H1 (cell line): ENCODE measurements at regions not wholly inside any gene's neighbourhood (a gene's known extent, or its start where the extent isn't known, plus 50 kb on each side); places are given as distances from the start of the nearest gene placed in this dataset.

Source experiments
- EP300 ChIP-seq, 2 experiments: IDR thresholded peaks; 1 replicate in 1 of 2; 2 replicates in 1 of 2; pipeline ENCODE4 v1.6.1; 2011 to 2012; ENCODE audit warnings: low read depth in 2 of 2, low read length in 2 of 2, mild to moderate bottlenecking in 2 of 2, borderline replicate concordance in 1 of 2, inconsistent platforms in 1 of 2, moderate library complexity in 1 of 2

GRCh38 chr9:86838519-86839497, 108.5 kb downstream of the GAS1 start (continued):
- TF ChIP-seq EP300 (IDR thresholded peaks at IDR 0.05; ENCODE audit: borderline replicate concordance in 1 of 2, low read depth in 2 of 2, low read length in 2 of 2) = no peak
